ENCODE measurements at regions not wholly inside any gene's neighbourhood (a gene's known extent, or its start where the extent isn't known, plus 50 kb on each side); places are given as distances from the start of the nearest gene placed in this dataset.
"Not testable (repeated sequence)": the region's sequence is repeated elsewhere in the genome, so short reads cannot be mapped to it uniquely, and the experiment has no call there.

DNA sequence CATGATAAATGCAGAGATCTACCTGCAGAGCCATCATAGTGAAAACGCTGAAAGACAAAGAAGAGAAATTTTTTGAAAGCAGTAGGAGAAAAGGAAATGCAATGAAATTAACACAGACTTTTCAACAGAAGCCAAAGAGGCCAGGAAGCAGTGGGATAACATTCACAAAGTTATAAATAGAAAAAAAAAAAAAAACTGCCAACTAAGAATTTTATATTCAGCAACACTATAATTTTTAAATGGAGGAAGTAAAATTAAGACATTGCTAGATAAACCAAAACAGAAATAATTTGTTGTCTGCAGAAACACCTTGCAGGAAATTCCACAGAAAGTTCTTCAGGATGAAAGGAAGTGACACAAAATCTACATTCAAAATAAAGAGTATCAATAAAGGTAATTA lies 591.5 kb upstream of the ID4 start:
- in situ Hi-C loops (cut with HindIII; ENCODE audit: low pct_ligation_motif_present, low pct_unique_long_range_greater_than_20kb, low sequenced_read_pairs) = no loop called here
- DNase-seq = no peak

DNA sequence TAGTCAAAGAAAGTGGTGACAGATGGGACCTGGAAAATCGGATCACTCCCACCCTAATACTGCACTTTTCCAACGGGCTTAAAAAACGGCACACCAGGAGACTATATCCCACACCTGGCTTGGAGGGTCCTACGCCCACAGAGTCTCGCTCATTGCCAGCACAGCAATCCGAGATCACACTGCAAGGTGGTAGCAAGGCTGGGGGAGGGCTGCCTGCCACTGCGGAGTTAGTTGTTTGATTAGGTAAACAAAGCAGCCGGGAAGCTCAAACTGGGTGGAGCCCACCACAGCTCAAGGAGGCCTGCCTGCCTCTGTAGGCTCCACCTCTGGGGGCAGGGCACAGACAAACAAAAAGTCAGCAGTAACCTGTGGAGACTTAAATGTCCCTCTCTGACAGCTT lies 590.0 kb upstream of the ID4 start:
- DNase-seq; in situ Hi-C loops (cut with HindIII; ENCODE audit: low pct_ligation_motif_present, low pct_unique_long_range_greater_than_20kb, low sequenced_read_pairs): not testable (repeated sequence)

DNA sequence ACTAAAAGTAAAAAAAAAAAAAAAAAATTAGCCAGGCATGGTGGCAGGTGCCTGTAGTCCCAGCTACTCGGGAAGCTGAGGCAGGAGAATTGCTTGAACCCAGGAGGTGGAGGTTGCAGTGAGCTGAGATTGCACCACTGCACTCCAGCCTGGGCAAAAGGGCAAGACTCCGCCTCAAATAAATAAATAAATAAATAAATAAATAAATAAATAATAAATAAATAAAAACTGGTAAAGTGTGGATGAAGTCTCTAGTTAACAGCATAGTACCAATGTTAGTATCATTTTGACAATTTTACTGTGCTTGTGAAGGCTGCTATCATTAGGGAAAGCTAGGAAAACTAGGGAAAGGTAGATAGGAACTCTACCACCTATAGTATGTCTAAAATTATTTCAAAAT lies 581.0 kb upstream of the ID4 start:
- in situ Hi-C loops (cut with HindIII; ENCODE audit: low pct_ligation_motif_present, low pct_unique_long_range_greater_than_20kb, low sequenced_read_pairs) = not testable (repeated sequence)

GRCh38 chr6:19261642-19262041 lies 575.5 kb upstream of the ID4 start:
- no peak for DNase-seq
- in situ Hi-C loops (cut with HindIII; ENCODE audit: low pct_ligation_motif_present, low pct_unique_long_range_greater_than_20kb, low sequenced_read_pairs) = no loop called here

More for the DNA sequence above, 581.0 kb upstream of the ID4 start:
- not testable (repeated sequence) for DNase-seq

DNA sequence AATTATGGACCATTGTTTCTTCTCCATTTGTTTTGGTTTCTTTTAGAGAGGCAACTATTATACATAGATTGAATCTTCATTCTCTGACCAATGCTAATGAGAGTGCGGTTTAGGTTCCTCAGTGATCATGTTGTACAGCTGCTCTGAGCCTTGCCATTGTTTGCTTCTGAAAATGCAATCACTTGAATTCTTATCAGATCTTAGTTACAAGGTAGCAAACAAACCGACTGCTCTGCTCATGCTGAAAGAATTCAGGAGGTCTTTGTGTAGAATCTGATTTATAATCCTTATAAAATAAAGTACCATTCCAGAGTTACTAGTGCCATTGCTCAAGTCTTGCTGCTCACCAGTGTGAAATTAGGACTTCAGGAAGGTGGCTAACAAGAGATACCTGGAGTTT lies 569.1 kb upstream of the ID4 start:
- no peak for DNase-seq
- in situ Hi-C loops (cut with HindIII; ENCODE audit: low pct_ligation_motif_present, low pct_unique_long_range_greater_than_20kb, low sequenced_read_pairs) = no loop called here

- in situ Hi-C loops (cut with HindIII; ENCODE audit: low pct_ligation_motif_present, low pct_unique_long_range_greater_than_20kb, low sequenced_read_pairs) = no loop called here
- no peak for DNase-seq
Observed at GRCh38 chr6:19268718-19269117, 568.5 kb upstream of the ID4 start.

- DNase-seq = no peak
- in situ Hi-C loops (cut with HindIII; ENCODE audit: low pct_ligation_motif_present, low pct_unique_long_range_greater_than_20kb, low sequenced_read_pairs) = no loop called here
Observed at GRCh38 chr6:19269341-19269898, 567.8 kb upstream of the ID4 start.

GRCh38 chr6:19270616-19271015 lies 566.6 kb upstream of the ID4 start:
- DNase-seq = no peak
- in situ Hi-C loops (cut with HindIII; ENCODE audit: low pct_ligation_motif_present, low pct_unique_long_range_greater_than_20kb, low sequenced_read_pairs) = no loop called here

- in situ Hi-C loops (cut with HindIII; ENCODE audit: low pct_ligation_motif_present, low pct_unique_long_range_greater_than_20kb, low sequenced_read_pairs) = no loop called here
- DNase-seq = no peak
Observed at GRCh38 chr6:19279273-19279684, 557.9 kb upstream of the ID4 start.

DNA sequence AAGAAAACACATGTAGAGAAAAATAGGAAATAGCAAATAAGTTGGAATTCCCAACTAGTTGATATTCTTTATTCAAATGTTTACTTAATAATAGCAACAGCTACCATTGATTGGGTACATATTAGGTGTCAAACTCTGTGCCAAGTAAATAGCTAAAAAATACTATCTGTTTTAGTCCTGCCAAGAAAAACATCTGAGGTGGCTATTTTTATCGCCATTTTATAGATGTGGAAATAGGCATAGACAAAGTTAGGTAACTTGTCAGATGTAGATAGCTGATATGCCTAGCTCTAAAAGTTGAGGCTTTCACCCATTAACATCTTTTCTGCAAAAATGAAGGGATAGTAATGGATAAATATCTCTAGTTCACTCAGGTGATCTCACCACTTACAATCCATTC lies 549.2 kb upstream of the ID4 start:
- no peak for DNase-seq
- in situ Hi-C loops (cut with HindIII; ENCODE audit: low pct_ligation_motif_present, low pct_unique_long_range_greater_than_20kb, low sequenced_read_pairs) = no loop called here

DNA sequence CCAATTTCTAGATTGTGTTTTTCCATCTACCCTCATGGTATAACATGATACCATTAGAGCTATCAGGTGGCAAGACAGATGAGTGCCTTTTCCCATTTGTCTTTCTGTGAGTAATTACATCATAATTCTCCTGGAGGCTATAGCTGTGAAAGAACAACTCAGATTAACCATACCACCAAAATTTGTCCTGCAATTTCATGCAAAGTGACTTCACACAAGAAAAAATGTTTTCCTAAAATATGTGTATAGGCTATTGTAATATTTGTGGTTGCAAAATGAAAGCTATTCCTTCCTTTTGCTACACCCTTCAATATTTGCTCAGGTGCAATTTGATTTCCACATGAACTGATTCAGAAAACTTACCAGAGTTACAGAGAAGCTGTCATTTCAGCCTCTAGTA lies 547.7 kb upstream of the ID4 start:
- no peak for DNase-seq
- in situ Hi-C loops (cut with HindIII; ENCODE audit: low pct_ligation_motif_present, low pct_unique_long_range_greater_than_20kb, low sequenced_read_pairs) = no loop called here

GRCh38 chr6:19297880-19298279 lies 539.3 kb upstream of the ID4 start:
- DNase-seq = no peak
- in situ Hi-C loops (cut with HindIII; ENCODE audit: low pct_ligation_motif_present, low pct_unique_long_range_greater_than_20kb, low sequenced_read_pairs) = no loop called here

- no peak for DNase-seq
- in situ Hi-C loops (cut with HindIII; ENCODE audit: low pct_ligation_motif_present, low pct_unique_long_range_greater_than_20kb, low sequenced_read_pairs) = no loop called here
Observed at GRCh38 chr6:19298421-19298820, 538.7 kb upstream of the ID4 start.

DNA sequence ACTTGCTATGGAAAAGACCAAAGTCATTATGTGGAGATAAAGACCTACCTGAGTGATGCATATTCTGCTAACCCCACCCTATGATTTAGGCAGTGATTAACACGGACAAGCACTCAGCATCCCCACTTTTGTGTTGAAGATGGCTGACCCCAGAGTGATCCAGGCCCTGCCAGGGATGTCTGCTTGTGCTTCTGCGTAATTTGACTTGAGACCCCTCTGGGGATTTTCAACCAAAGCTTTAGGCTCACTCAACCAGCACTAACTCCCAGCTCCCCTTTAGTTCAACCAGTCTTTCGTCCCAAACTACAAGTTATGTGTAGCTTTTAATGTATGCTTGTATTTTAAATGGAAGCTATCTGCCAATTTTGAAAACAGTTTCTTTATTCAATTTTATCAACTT lies 538.0 kb upstream of the ID4 start:
- in situ Hi-C loops (cut with HindIII; ENCODE audit: low pct_ligation_motif_present, low pct_unique_long_range_greater_than_20kb, low sequenced_read_pairs) = no loop called here
- no peak for DNase-seq

GRCh38 chr6:19301980-19302379 lies 535.2 kb upstream of the ID4 start:
- in situ Hi-C loops (cut with HindIII; ENCODE audit: low pct_ligation_motif_present, low pct_unique_long_range_greater_than_20kb, low sequenced_read_pairs) = no loop called here
- no peak for DNase-seq

DNA sequence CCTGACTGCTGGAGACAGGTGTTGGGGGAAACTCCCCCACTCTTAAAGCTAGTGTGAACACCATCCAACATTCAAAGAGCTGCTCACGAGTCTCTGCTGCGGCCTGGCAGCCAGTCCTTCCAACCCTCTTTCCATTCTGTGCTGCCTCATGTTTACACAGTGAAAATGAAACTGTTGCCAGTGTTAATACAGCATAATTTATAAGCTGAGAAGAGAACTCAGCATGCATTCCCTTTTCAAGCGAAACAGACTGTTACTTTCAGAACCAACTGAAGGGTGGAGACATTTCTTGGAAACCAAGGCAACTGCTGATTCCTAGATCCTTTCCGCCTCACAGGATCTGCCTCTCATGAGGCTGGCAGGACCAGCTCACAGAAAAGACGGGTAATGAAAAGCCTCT lies 533.8 kb upstream of the ID4 start:
- no peak for DNase-seq
- in situ Hi-C loops (cut with HindIII; ENCODE audit: low pct_ligation_motif_present, low pct_unique_long_range_greater_than_20kb, low sequenced_read_pairs) = no loop called here

GRCh38 chr6:19309661-19310060 lies 527.5 kb upstream of the ID4 start:
- in situ Hi-C loops (cut with HindIII; ENCODE audit: low pct_ligation_motif_present, low pct_unique_long_range_greater_than_20kb, low sequenced_read_pairs) = no loop called here
- DNase-seq = no peak

DNA sequence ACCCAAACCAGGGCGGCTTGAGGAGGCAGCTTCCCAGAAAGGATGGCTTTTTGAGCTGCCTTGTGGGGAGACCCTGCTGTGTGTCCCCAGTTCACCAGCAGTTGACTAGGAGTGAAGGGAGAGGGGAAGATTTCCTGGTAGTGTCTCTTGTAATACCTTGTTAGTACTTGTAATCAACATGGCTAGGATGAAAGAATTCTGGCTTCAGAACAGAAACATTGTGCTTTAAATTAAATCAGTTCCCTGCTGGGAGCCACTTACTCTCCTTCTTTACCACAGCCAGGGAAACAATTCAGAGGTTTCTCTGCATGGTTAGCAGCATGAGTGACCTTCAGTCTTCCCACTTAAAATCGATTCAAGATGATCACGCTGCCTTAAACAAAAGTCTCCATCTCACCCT lies 525.4 kb upstream of the ID4 start:
- in situ Hi-C loops (cut with HindIII; ENCODE audit: low pct_ligation_motif_present, low pct_unique_long_range_greater_than_20kb, low sequenced_read_pairs) = no loop called here
- no peak for DNase-seq

GRCh38 chr6:19312241-19312978 lies 524.8 kb upstream of the ID4 start:
- in situ Hi-C loops (cut with HindIII; ENCODE audit: low pct_ligation_motif_present, low pct_unique_long_range_greater_than_20kb, low sequenced_read_pairs) = no loop called here
- DNase-seq = no peak

DNA sequence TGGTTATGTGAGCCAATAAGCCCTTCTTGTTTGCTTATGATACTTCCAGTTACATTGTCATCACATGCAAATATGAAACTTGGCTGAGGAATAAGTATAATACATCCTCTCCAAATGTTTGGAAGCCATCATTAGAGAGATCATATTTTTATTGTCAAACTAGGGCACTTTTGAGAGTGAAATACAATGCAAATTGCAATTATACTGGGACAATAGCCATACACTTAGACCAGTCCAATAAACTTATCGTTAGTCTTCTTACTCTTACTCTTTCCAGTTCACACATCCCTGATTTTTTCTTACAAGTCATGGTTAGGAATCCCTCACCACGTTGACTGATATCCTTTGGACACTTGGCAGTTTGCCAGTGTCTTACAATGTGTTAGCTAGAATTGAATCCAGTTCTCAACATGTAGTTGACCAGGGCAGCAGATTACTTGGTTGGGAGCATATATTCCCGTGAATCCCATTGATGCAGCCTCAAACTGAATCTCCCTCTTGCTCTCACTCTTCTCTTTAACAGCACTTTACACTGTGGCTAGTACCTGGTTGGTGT lies 519.7 kb upstream of the ID4 start:
- in situ Hi-C loops (cut with HindIII; ENCODE audit: low pct_ligation_motif_present, low pct_unique_long_range_greater_than_20kb, low sequenced_read_pairs) = no loop called here
- no peak for DNase-seq
